ENCODE measurements at regions not wholly inside any gene's neighbourhood (a gene's known extent, or its start where the extent isn't known, plus 50 kb on each side); places are given as distances from the start of the nearest gene placed in this dataset.

GRCh38 chr7:112996331-112996871 lies 90.2 kb downstream of the GPR85 start:
- WGBS, 2 donors (ENCODE audit: low coverage in 1 of 2) = 38 to 65% methylated on average over 2 of the region's 2 CpGs
- H3K9me3 ChIP-seq = no peaks in the 10 kb centered on the region
- H3K27me3 ChIP-seq = no peaks in the 10 kb centered on the region
- no peaks in the 10 kb centered on the region for H3K36me3 ChIP-seq
- no peaks in the 10 kb centered on the region for H3K4me1 ChIP-seq
- TF ChIP-seq POLR2AphosphoS5 (IDR thresholded peaks at IDR 0.05) = no peak
- no peak for TF ChIP-seq CTCF (IDR thresholded peaks at IDR 0.05)
- TF ChIP-seq POLR2A (IDR thresholded peaks at IDR 0.05) = no peak
- TF ChIP-seq EP300 (IDR thresholded peaks at IDR 0.05) = no peak
- H3K4me3 ChIP-seq = no peak overlapping the region
- ATAC-seq = no peak
- H3K27ac ChIP-seq = no peak overlapping the region

DNA sequence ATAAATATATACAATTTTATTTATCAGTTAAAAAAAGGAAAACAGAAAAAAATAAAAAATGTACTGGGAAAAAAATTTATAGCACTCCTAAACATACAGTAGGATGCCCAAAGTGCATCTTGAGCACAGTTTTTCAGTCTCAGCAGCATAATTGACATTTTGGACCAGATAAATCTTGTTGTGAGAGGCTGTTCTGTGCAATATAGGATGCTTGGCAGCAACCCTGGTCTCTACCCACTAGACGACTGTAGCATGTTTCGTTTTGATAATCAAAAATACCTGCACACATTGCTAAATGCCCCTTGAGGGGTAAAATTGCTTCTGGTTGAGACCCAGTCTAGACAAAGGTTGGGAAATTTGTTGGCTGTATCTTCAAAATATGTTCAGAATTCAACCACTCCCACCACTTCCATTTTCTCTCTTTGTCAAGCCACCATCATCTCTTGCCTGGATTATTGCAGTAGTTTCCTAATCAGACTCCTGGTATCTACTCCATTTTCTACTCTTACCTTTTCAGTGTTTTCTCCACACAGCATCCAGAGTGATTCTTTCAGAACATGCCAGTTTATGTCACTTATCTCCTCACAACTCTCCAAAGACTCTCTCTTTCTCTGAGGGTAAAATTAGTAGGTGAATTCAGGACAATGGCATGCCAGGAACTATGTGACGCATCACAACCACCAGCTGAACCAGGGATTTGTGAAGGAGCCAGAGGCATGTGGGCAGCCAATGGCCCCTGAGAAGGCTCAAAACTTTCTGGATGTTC lies 91.4 kb downstream of the GPR85 start:
- no peaks in the 10 kb centered on the region for H3K4me1 ChIP-seq
- no peaks in the 10 kb centered on the region for H3K9me3 ChIP-seq
- 75 to 85% methylated on average over 2 to 3 of the region's 3 CpGs for WGBS, 2 donors (ENCODE audit: low coverage in 1 of 2)
- H3K27me3 ChIP-seq = no peaks in the 10 kb centered on the region
- no peaks in the 10 kb centered on the region for H3K36me3 ChIP-seq
- H3K27ac ChIP-seq = no peak overlapping the region
- no peak for ATAC-seq
- H3K4me3 ChIP-seq = no peak overlapping the region
- TF ChIP-seq EP300 (IDR thresholded peaks at IDR 0.05) (no peak), POLR2A (IDR thresholded peaks at IDR 0.05) (no peak), CTCF (IDR thresholded peaks at IDR 0.05) (no peak), POLR2AphosphoS5 (IDR thresholded peaks at IDR 0.05) (no peak)

- Histone ChIP-seq H3K36me3 (no peaks in the 10 kb centered on the region), H3K4me3 (no peak overlapping the region), H3K27me3 (no peaks in the 10 kb centered on the region), H3K27ac (no peak overlapping the region), H3K4me1 (no peaks in the 10 kb centered on the region), H3K9me3 (no peaks in the 10 kb centered on the region)
- WGBS, 2 donors (ENCODE audit: low coverage in 1 of 2) = 93 to 96% methylated on average over 3 of the region's 3 CpGs
- TF ChIP-seq POLR2AphosphoS5 (IDR thresholded peaks at IDR 0.05) = no peak
- no peak for TF ChIP-seq CTCF (IDR thresholded peaks at IDR 0.05)
- no peak for TF ChIP-seq EP300 (IDR thresholded peaks at IDR 0.05)
- ATAC-seq = no peak
Observed at GRCh38 chr7:112994656-112995055, 92.0 kb downstream of the GPR85 start.

DNA sequence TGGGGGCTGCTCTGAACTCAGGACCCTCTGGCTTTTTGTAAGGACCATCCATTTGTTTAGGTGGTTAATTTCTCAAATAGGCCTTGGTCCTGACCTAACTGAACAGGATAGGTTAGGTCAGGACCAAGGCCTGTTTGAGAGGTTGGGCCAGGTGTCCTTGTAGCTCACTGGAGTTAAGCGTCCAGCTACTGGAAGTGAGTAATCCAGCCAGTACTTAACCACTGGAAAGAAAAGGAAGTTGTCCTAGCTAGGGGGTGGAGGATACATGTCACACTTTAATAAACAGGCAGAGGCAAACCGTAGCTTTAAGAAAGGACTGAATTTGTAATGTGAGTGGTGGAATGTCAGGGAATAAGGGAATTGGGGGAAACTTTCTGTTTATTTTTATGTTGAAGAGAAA lies 96.0 kb downstream of the GPR85 start:
- 33 to 50% methylated on average over 1 to 2 of the region's 2 CpGs for WGBS, 2 donors (ENCODE audit: low coverage in 1 of 2)
- TF ChIP-seq POLR2AphosphoS5 (IDR thresholded peaks at IDR 0.05) (no peak), CTCF (IDR thresholded peaks at IDR 0.05) (no peak), EP300 (IDR thresholded peaks at IDR 0.05) (no peak), POLR2A (IDR thresholded peaks at IDR 0.05) (no peak)
- no peaks in the 10 kb centered on the region for H3K27me3 ChIP-seq
- H3K27ac ChIP-seq = no peak overlapping the region
- no peak for ATAC-seq
- no peak overlapping the region for H3K4me3 ChIP-seq
- no peaks in the 10 kb centered on the region for H3K36me3 ChIP-seq
- H3K4me1 ChIP-seq = no peaks in the 10 kb centered on the region
- H3K9me3 ChIP-seq = no peaks in the 10 kb centered on the region

DNA sequence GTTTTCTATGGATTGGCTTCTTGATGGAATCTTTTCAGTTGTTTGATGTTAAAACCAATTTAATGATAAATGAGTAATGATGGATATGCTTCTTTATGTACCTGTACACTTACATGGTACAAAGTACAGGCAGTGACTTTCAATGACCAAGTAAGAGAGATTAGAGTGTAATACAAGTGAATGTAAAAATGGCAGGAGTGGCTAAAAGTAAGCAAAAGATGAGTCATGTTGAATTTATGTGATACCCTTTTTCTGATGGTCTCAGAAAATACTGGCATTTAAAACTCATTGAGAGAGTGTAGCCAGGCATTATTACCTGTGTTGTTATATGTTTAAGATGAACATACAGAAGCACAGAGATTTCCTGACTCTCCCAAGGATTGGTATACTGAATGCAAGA lies 97.1 kb downstream of the GPR85 start:
- no peak overlapping the region for H3K27ac ChIP-seq
- no peaks in the 10 kb centered on the region for H3K4me1 ChIP-seq
- H3K4me3 ChIP-seq = no peak overlapping the region
- ATAC-seq = no peak
- no peaks in the 10 kb centered on the region for H3K27me3 ChIP-seq
- no peaks in the 10 kb centered on the region for H3K36me3 ChIP-seq
- no peaks in the 10 kb centered on the region for H3K9me3 ChIP-seq
- TF ChIP-seq POLR2A (IDR thresholded peaks at IDR 0.05) (no peak), EP300 (IDR thresholded peaks at IDR 0.05) (no peak), POLR2AphosphoS5 (IDR thresholded peaks at IDR 0.05) (no peak), CTCF (IDR thresholded peaks at IDR 0.05) (no peak)

Measured in gastroesophageal sphincter (tissue), 4 donors.